SU-DHL-6 (cell line): ENCODE measurements at regions not wholly inside any gene's neighbourhood (a gene's known extent, or its start where the extent isn't known, plus 50 kb on each side); places are given as distances from the start of the nearest gene placed in this dataset.

Experiments used
- H2AFZ ChIP-seq: fragments of 200-600 bp; sonication (generic); 2 replicates; pipeline ENCODE4 v1.6.1; 2014; ENCODE audit warnings: low read depth, mild to moderate bottlenecking, moderate library complexity, mixed read lengths, antibody characterized with exemption, low read length; ENCODE audit not compliant: severe bottlenecking
- H3F3A ChIP-seq: fragments of 200-600 bp; shearing (Covaris generic); 2 replicates; pipeline ENCODE4 v1.6.0; 2016; ENCODE audit warnings: antibody characterized with exemption, mild to moderate bottlenecking; ENCODE audit not compliant: insufficient read depth
- H3K27ac ChIP-seq: fragments of 200-600 bp; sonication (generic); 2 replicates; pipeline ENCODE4 v1.5.1; 2016; ENCODE audit warnings: low read depth, mild to moderate bottlenecking, low read length, moderate library complexity, mixed read lengths
- H3K27me3 ChIP-seq: fragments of 200-600 bp; sonication (generic), shearing (Covaris generic); 2 replicates; pipeline ENCODE4 v1.6.0; 2014; ENCODE audit warnings: mild to moderate bottlenecking, low read length
- H3K36me3 ChIP-seq: fragments of 200-600 bp; sonication (generic); 2 replicates; pipeline ENCODE4 v1.6.1; 2014; ENCODE audit warnings: mild to moderate bottlenecking, low read length, mixed read lengths
- H3K4me2 ChIP-seq: fragments of 300-600, 200-600 bp; shearing (Covaris generic), sonication (generic); 2 replicates; pipeline ENCODE4 v1.6.0; 2014; ENCODE audit warnings: low read length, low read depth, mild to moderate bottlenecking; ENCODE audit not compliant: poor library complexity, severe bottlenecking
- H3K4me3 ChIP-seq: fragments of 200-600 bp; sonication (generic); 2 replicates; pipeline ENCODE4 v1.5.1; 2014; ENCODE audit warnings: antibody characterized with exemption, low read length, mild to moderate bottlenecking, mixed read lengths; ENCODE audit not compliant: insufficient read depth, poor library complexity, severe bottlenecking
- H3K79me2 ChIP-seq: fragments of 200-600 bp; sonication (generic); 2 replicates; pipeline ENCODE4 v1.6.1; 2014; ENCODE audit warnings: mild to moderate bottlenecking, low read length, moderate library complexity; ENCODE audit not compliant: insufficient read depth
- H3K9ac ChIP-seq: fragments of 200-600 bp; sonication (generic); 2 replicates; pipeline ENCODE4 v1.7.0; 2014; ENCODE audit warnings: mild to moderate bottlenecking, low read length
- H3K9me2 ChIP-seq: fragments of 200-600 bp; sonication (generic); replicated peaks from 2 replicates; pipeline ENCODE4 v1.6.1; 2014; ENCODE audit warnings: low read length; ENCODE audit not compliant: insufficient read depth
- H3K9me3 ChIP-seq: fragments of 200-600 bp; sonication (generic); 2 replicates; pipeline ENCODE4 v1.6.1; 2014; ENCODE audit warnings: low read length, mixed read lengths; ENCODE audit not compliant: insufficient read depth
- H4K20me1 ChIP-seq: fragments of 200-600 bp; sonication (generic); 2 replicates; pipeline ENCODE4 v1.6.1; 2014; ENCODE audit warnings: low read depth, mild to moderate bottlenecking, antibody characterized with exemption, low read length, moderate library complexity, mixed read lengths
- EZH2phosphoT487 ChIP-seq: fragments of 200-600 bp; sonication (generic), shearing (Covaris generic); conservative IDR thresholded peaks from 2 replicates; pipeline ENCODE4 v1.6.1; 2018; ENCODE audit warnings: mild to moderate bottlenecking, antibody characterized with exemption, low read length, moderate library complexity, mixed read lengths
- TF ChIP-seq, protein P1 (sequence below): fragments of 200-600 bp; sonication (generic); IDR thresholded peaks from one replicate; pipeline ENCODE4 v1.5.1; 2017; ENCODE audit warnings: antibody characterized with exemption, mild to moderate bottlenecking, low read length, moderate library complexity; ENCODE audit not compliant: insufficient read depth, poor library complexity, severe bottlenecking

DNA sequence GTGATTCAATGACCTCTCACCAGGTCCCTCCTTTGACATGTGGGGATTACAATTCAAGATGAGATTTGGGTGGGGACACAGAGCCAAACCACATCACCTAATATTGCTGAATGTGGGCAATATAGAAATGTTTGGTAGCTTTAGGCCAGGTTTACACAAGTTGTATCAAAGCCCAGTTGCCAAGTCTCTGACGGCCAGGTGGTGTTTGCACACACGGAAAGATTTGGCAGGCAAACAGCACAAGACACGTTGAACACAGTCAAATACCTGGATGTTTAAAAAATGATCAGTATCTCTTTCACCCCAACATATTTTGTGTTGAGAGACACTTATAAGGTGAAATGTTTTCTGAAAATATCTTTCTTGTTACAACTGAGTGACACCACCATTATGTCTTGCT lies 294.4 kb upstream of the MKI67 start:
- H3K4me2 ChIP-seq, result no peak overlapping the region

DNA sequence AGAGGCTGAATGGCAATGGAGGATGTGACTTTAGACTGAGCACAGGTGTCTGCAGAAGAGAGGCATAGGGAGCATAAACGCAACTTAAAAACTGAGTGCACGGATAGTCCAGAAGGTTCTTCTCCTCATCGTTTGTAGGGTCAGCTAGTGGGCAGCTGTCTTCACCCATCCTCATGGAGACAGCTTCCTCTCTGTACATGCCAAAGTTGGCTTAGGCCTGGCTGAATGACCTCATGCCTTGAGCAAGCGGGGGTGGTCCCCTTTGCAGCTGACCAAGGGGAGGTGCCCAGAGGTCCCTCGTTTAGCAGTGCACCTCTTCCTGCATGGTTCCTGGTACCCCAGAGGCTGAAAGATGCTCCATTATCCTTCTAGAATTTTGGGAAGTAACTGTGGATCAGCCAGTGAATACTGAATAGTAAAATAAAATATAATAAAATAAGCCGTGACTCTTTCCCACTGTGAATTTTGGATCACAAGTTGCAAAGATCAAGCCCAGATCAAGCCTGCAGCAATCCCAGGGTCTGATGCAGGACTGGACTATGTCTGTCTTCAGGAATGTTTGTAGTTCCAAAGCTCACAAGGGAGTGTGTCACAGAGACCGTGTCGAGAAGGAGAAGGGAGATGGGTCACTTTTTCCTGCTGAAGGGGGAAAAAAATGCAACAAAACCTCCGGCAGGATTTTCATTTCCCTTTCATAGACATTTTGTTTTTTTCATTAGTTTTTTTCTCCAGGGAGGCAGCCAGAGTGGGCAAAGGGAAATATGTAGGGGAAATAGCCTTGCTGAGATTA lies 295.3 kb upstream of the MKI67 start:
- Histone ChIP-seq H2AFZ (no peak overlapping the region), H3K9me2 (no peaks in the 10 kb centered on the region), H3F3A (no peaks in the 10 kb centered on the region), H3K27me3 (no peaks in the 10 kb centered on the region), H3K27ac (no peak overlapping the region), H3K9ac (no peak overlapping the region), H3K4me3 (no peak overlapping the region), H4K20me1 (no peaks in the 10 kb centered on the region), H3K36me3 (no peaks in the 10 kb centered on the region), H3K4me2 (no peak overlapping the region), H3K79me2 (no peaks in the 10 kb centered on the region), H3K9me3 (no peaks in the 10 kb centered on the region)
- TF ChIP-seq, protein P1, sequence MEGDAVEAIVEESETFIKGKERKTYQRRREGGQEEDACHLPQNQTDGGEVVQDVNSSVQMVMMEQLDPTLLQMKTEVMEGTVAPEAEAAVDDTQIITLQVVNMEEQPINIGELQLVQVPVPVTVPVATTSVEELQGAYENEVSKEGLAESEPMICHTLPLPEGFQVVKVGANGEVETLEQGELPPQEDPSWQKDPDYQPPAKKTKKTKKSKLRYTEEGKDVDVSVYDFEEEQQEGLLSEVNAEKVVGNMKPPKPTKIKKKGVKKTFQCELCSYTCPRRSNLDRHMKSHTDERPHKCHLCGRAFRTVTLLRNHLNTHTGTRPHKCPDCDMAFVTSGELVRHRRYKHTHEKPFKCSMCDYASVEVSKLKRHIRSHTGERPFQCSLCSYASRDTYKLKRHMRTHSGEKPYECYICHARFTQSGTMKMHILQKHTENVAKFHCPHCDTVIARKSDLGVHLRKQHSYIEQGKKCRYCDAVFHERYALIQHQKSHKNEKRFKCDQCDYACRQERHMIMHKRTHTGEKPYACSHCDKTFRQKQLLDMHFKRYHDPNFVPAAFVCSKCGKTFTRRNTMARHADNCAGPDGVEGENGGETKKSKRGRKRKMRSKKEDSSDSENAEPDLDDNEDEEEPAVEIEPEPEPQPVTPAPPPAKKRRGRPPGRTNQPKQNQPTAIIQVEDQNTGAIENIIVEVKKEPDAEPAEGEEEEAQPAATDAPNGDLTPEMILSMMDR, result no peak
- no peak for TF ChIP-seq EZH2phosphoT487

More for the DNA sequence above, 294.4 kb upstream of the MKI67 start:
- no peaks in the 10 kb centered on the region for H3K9me3 ChIP-seq
- H4K20me1 ChIP-seq, result no peaks in the 10 kb centered on the region
- H3K4me3 ChIP-seq, result no peak overlapping the region
- no peak overlapping the region for H2AFZ ChIP-seq
- no peak overlapping the region for H3K27ac ChIP-seq
- no peaks in the 10 kb centered on the region for H3K36me3 ChIP-seq
- H3K9me2 ChIP-seq, result no peaks in the 10 kb centered on the region
- TF ChIP-seq, protein P1, result no peak
- no peak for TF ChIP-seq EZH2phosphoT487
- no peaks in the 10 kb centered on the region for H3K27me3 ChIP-seq
- no peaks in the 10 kb centered on the region for H3F3A ChIP-seq
- no peaks in the 10 kb centered on the region for H3K79me2 ChIP-seq
- H3K9ac ChIP-seq, result no peak overlapping the region

DNA sequence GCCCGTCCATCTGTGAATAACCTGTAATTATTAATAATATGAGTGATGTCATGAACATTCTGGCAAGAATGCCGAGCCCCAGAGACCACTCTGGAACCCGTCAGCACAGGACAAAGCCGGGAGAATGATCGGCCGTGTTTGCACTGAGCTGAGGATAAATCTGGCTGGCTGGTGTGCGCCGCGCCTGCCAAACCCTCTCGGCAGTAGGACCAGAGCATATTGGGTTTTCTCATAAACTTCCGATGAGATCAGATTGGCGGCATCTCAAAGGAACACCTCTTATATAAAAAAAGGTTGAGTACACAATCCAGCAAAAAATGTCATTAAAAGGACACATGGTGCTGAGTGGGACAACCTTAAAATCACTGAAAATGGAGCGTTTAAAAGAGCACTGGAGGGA lies 296.0 kb upstream of the MKI67 start:
- Histone ChIP-seq H3K36me3 (no peaks in the 10 kb centered on the region), H3K27ac (no peak overlapping the region)
- TF ChIP-seq, protein P1, result no peak
- no peak for TF ChIP-seq EZH2phosphoT487

More for the DNA sequence above, 296.0 kb upstream of the MKI67 start:
- Histone ChIP-seq H3K9me2 (no peaks in the 10 kb centered on the region), H3K79me2 (no peaks in the 10 kb centered on the region), H3K4me3 (no peak overlapping the region), H3K4me2 (no peak overlapping the region), H3K27me3 (no peaks in the 10 kb centered on the region), H3K9ac (no peak overlapping the region), H3K9me3 (no peaks in the 10 kb centered on the region), H4K20me1 (no peaks in the 10 kb centered on the region), H2AFZ (no peak overlapping the region), H3F3A (no peaks in the 10 kb centered on the region)
